Chondrocyte (in vitro differentiated cells): ENCODE measurements at regions not wholly inside any gene's neighbourhood (a gene's known extent, or its start where the extent isn't known, plus 50 kb on each side); places are given as distances from the start of the nearest gene placed in this dataset.

Experiments used
- DNase-seq: peaks from one replicate; pipeline ENCODE4 v3.0.0; 2021; ENCODE audit warnings: mixed read lengths, low spot score
- H3K27ac Mint-ChIP-seq: one replicate; pipeline ENCODE4 v1.8.0; 2021; ENCODE audit warnings: mild to moderate bottlenecking, moderate library complexity, mixed read lengths; ENCODE audit not compliant: unreplicated experiment
- H3K27me3 Mint-ChIP-seq: 2 replicates; pipeline ENCODE4 v1.8.0; 2021; ENCODE audit warnings: low read depth, mixed read lengths
- H3K36me3 Mint-ChIP-seq: 2 replicates; pipeline ENCODE4 v1.8.0; 2021; ENCODE audit warnings: low read depth, mixed read lengths
- H3K4me1 Mint-ChIP-seq: 2 replicates; pipeline ENCODE4 v1.8.0; 2021; ENCODE audit warnings: low read depth, mild to moderate bottlenecking, mixed read lengths
- H3K4me3 Mint-ChIP-seq: one replicate; pipeline ENCODE4 v1.8.0; 2021; ENCODE audit warnings: mild to moderate bottlenecking, moderate library complexity, mixed read lengths; ENCODE audit not compliant: unreplicated experiment
- H3K9me3 Mint-ChIP-seq: 2 replicates; pipeline ENCODE4 v1.8.0; 2021; ENCODE audit warnings: low read depth, mixed read lengths
- CTCF ChIP-seq: fragments of 200-600 bp; sonication (generic); IDR thresholded peaks from 2 replicates; pipeline ENCODE4 v1.5.0; 2021; ENCODE audit warnings: antibody characterized with exemption, mild to moderate bottlenecking, moderate library complexity

GRCh38 chr10:6748981-6749635, 169.0 kb upstream of the PRKCQ start:
- Mint-ChIP-seq H3K4me3 (no peak overlapping the region), H3K4me1 (no peaks in the 10 kb centered on the region), H3K36me3 (no peaks in the 10 kb centered on the region), H3K27ac (no peak overlapping the region), H3K9me3 (no peaks in the 10 kb centered on the region), H3K27me3 (peaks cover 7% of the 10 kb centered on the region)
- DNase-seq: no peak
- TF ChIP-seq CTCF: no peak

- Mint-ChIP-seq H3K9me3 (no peaks in the 10 kb centered on the region), H3K27me3 (no peaks in the 10 kb centered on the region), H3K4me3 (no peak overlapping the region), H3K27ac (no peak overlapping the region), H3K36me3 (no peaks in the 10 kb centered on the region), H3K4me1 (no peaks in the 10 kb centered on the region)
- no peak for DNase-seq
- no peak for TF ChIP-seq CTCF
These were observed 168.0 kb upstream of the PRKCQ start for GRCh38 chr10:6748029-6748428.

- H3K27ac Mint-ChIP-seq: no peak overlapping the region
- no peak for TF ChIP-seq CTCF
- H3K4me3 Mint-ChIP-seq: no peak overlapping the region
- H3K27me3 Mint-ChIP-seq: no peaks in the 10 kb centered on the region
- no peak for DNase-seq
- no peaks in the 10 kb centered on the region for H3K4me1 Mint-ChIP-seq
- H3K9me3 Mint-ChIP-seq: no peaks in the 10 kb centered on the region
- H3K36me3 Mint-ChIP-seq: no peaks in the 10 kb centered on the region
These were observed 166.7 kb upstream of the PRKCQ start for GRCh38 chr10:6746782-6747181.

DNA sequence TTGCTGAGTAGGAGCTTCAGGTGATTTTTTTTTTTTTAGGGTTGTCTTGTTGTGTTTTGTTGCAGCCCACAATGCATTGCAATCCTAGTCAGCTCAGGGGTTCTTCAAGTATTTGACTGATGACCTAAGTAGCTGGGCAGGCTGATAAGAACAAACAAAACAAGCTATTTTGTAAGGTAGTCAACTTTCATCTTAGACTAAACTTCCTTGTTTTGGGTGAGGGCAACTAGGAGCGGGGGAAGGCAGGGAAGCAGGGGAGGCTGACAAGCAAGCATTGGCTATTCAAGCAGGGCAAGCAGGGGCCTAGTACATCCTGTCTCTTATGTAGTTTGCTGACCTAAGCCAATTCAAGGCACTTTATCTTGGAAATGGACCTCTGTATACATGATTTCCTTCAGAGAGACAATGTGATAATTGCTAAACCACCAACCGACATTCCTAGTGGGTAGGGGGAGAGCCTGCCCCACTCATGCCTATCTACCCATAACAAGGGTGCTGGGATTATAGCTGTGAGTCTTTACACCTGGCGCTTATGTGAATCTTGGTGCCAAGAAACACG, 163.3 kb upstream of the PRKCQ start:
- H3K36me3 Mint-ChIP-seq: no peaks in the 10 kb centered on the region
- no peak overlapping the region for H3K27ac Mint-ChIP-seq

GRCh38 chr10:6741541-6741941, 161.5 kb upstream of the PRKCQ start:
- Mint-ChIP-seq H3K4me1 (peaks cover 20% of the 10 kb centered on the region), H3K36me3 (no peaks in the 10 kb centered on the region), H3K4me3 (no peak overlapping the region), H3K27me3 (no peaks in the 10 kb centered on the region), H3K27ac (no peak overlapping the region), H3K9me3 (no peaks in the 10 kb centered on the region)
- TF ChIP-seq CTCF: no peak
- DNase-seq: no peak

More for the DNA sequence above, 163.3 kb upstream of the PRKCQ start:
- no peak for TF ChIP-seq CTCF
- H3K4me3 Mint-ChIP-seq: no peak overlapping the region
- no peak for DNase-seq
- H3K27me3 Mint-ChIP-seq: no peaks in the 10 kb centered on the region
- H3K4me1 Mint-ChIP-seq: peaks cover 5% of the 10 kb centered on the region
- H3K9me3 Mint-ChIP-seq: no peaks in the 10 kb centered on the region
